NCI-H2029 (cell line): ENCODE measurements at regions not wholly inside any gene's neighbourhood (a gene's known extent, or its start where the extent isn't known, plus 50 kb on each side); places are given as distances from the start of the nearest gene placed in this dataset.

Experiments used
- DNase-seq: peaks from one replicate; lab custom pipeline; 2025; lab: John Stamatoyannopoulos, UW

DNA sequence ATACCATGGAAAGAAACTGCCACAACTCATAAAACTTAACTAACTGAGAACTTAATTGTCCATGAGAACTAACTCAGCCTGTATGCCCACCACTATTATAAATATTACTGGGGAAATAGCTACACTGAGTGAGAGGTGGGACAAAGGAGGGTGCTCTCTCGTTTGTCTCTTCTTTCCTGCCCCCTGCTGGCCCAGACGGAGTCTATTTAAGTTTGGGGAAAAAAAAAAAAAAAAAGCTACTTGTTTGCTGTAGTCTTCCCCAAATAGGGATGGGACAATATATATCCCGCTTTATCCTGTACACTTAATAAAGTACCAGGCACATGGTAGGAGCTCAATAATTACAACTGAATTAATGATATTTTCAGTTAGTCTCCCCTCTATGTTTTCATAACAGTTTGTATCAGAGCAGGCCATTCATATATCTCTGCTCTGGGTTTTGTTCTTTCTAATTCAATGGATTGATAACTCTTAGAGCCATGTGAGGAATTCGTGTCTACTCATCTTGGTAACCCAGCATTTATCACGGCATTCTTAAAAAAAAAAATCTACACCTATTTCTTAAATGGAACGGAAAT is 647.6 kb upstream of the PKDCC start:
- DNase-seq: no peak

DNA sequence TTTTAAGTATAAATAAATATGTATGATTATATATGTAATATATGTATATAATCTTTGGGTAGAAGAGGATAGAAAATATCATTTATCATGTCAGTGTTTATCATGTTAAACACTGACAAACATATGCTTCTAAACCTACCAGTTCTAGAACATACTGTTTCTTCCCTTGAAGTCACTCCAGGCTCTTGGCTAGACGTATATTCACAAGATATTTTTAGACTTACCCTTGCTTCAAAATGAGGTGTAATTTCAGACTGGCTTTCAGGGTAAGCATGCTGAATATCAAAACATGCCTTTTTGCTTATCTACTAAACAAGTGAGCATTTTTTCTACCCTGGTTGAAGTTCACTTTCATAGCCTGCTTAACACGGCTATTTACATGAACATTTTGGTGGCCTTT is 642.4 kb upstream of the PKDCC start:
- DNase-seq: no peak

DNA sequence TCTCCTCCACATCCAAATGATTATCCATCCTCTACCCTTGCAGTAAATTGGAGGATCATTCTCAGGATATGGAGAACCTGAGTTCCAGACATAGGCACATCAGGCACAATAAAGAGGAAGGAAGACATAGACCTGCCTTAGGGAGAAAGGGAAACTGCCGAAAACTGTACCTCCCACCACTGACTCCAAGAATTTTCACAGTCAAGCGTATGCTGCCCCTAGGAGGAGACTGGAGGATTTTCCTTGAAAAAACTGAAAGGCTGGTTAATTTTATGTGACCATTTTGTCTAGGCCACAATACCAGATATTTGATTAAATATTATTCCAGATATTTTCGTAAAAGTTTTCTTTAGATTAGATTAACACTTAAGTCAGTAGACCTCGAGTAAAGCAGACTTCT is 638.5 kb upstream of the PKDCC start:
- no peak for DNase-seq

- DNase-seq: no peak
These were observed 637.8 kb upstream of the PKDCC start for GRCh38 chr2:41410011-41410410.

DNA sequence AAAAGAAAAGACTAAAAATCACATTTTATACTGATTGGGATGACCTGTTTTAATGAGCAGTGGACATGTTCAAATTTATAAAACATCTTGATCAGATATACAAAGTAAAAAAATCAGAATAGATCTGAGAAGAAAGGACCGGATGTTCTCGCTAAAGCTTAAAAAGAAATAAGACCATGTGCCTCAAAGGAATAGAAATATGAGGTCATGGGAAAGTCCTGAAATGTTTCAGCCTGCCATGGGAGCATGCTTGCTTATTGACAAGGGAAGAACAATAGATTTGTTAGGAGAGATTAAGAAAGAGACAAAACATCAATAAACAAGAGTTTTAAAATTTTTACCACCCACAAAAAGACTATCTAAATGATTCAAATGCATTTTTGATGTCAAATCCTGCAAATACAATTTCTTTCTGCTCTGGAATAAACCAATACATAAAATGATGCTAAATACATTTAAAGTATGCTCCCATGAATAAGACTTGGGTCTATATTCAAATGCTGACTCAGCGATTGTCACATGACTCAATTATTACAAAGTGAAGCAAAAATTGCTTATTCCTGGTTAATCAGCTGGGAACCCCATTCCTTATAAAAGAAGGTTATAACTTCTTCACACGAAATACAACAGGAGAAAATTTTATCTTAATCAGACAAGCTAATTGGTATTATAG is 633.9 kb upstream of the PKDCC start:
- DNase-seq: no peak

GRCh38 chr2:41414486-41415230 is 633.2 kb upstream of the PKDCC start:
- DNase-seq: no peak

DNA sequence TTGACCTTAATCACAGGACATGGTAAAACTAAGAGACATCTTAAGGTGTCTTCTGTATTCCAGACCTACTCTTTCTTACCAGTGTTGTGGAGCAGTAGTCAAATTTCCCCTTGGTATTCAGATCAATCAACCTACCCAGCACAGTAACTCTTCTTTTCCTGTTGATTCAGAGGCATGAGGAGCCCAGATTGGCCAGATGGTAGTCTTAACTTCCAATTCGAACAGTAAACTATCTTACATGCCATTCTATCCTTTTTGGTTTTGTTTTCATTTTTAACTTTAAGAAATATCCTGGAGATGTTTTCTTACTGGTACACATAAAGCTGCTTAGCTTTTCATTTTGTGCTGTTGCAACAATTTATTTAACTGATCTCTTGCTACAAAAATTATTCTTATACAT is 630.3 kb upstream of the PKDCC start:
- DNase-seq: no peak

DNA sequence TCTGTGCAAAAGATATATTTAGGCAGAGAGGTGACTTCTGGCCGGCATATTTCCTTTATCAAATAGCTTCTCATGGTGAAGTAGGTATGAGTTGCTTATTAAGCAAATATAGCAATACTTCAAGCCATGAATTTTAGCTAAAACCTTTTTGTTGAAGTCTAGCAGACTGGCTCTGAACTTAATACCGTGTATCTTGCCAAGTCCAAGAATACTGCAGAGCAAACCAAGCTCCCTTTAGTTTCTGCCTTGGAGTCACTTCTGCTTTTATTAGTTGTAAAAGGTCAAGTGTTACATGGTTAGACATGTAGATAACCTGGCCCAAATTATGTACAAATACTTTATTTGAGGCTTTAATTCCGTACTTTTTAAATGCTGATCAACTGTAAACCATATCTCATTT is 627.6 kb upstream of the PKDCC start:
- DNase-seq: no peak

GRCh38 chr2:41420872-41421271 is 626.9 kb upstream of the PKDCC start:
- no peak for DNase-seq

- no peak for DNase-seq
These were observed 616.1 kb upstream of the PKDCC start for GRCh38 chr2:41431756-41432155.

DNA sequence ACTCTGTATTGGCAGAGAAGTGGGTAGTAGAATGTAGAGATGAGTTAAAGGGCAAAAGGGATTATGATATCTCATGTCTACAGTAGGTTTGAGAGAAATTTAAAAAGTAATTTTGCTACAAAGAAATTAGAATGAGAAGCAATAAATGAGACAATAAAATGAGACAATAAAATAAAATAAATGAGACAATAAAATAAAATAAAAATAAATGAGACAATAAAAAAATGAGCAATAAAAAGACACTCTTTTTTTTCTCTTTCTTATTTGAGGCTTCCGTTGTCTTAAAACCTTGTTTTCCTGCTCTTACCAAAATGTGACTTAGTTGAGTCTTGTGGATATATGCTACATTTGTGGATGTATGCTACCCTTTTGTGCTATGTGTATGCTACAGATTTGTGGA is 615.4 kb upstream of the PKDCC start:
- no peak for DNase-seq

DNA sequence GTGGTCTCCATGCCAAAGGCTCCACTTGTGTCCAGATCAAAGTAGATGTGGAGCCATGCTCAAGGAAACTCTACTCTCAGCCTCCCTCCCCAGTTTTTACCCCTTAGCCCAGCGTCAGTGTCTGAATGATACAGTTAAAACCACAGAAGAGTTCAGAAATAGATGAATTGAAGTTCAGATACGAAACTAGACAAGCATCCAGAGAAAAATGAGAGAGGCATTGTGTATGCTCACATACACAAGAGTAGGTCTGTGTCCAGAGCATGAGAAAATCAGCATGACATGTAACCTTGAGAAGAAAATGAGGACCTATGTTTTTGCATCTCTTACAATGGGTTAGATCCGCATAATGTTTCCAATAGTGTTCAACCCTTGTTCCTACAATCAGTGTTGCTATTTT is 612.8 kb upstream of the PKDCC start:
- no peak for DNase-seq

DNA sequence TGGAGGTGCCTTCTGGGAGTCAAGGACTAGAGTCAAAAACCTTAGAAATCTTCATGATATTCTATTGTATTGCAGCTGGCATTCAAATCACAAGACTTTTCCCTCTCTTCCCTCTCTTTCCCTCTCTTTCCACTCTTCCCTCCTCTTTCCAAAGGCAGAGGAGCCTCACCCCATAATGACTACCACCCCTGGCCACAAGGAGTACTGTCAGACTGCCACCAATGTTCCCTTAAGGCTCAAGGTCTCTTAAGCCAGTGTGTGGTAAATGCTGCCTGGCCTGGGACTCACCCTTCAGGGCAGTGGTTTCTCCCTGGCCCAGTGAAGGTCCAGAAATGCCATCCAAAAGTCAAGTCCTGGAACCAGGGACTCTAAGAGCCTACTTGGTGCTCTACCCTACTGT is 605.9 kb upstream of the PKDCC start:
- no peak for DNase-seq

- DNase-seq: no peak
These were observed 602.0 kb upstream of the PKDCC start for GRCh38 chr2:41445865-41446264.

DNA sequence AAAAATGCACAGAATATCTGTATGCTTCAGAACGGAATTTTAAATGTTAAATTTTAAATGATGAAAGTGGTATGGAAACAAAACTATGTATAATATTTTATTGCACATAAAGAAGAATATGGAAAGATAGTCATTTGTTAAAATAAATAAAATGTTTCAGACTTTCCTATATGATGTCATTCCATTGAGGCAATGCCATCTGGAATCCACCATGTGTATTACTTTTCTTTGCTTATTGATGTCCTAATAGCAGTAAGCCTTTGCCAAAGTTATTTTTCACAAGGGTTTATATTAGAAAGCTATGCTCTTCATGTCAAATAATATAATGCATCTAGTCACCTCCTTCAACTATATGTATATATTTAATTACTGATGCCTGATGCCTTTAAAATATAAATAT is 601.6 kb upstream of the PKDCC start:
- no peak for DNase-seq

DNA sequence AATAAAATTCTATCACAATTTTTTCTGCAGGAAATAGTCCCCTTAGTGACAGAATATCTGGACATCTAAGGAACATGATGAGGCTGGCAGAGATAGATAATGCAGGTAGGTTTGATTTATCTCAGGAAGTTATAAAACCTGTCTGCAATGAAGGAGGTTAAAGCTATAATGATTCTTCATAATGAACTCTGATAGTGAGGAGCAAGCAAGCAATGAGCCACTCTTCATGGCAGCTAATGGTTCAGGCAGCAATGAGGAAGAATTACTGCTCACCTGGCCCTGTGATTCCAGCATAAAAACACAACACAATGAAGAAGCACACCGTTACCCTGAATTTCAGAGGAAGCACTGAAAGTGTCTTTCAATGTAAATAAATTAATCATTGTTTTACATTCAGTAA is 599.6 kb upstream of the PKDCC start:
- no peak for DNase-seq

DNA sequence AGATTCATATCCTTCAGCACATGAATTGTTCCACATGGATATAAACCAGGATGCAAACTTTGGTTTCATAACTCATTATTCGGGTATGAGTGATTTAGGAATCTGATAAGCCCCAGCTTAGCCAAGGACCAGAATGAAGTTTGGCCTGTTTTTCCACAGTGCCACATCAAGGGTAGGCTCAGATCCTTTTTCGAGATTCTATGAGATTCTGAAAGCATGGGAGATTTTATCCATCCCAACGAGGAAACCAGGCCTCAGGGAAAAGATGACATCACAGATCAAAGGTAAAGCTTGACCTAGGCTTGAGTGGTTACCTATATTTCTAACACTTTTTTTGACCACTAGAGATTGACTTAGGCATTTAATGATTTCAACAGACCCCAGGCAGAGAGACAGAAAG is 590.8 kb upstream of the PKDCC start:
- DNase-seq: no peak

DNA sequence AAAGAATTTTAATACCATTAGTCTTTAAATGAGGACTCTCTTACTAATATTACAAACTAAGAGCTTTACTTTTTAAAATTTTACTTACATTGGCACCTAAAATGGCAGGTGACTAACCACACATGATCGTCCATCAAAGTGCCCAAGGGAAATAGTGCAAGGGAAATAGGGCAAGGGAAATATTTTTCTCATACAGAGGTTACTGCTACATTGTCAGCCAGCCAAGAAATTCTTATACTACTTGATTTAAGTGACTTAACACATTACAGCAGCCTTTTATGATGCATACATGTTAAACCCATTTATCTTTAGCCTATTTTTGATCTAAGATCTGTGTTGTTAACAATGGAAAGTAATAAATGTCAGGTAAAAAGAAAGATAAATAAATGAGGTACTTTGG is 587.2 kb upstream of the PKDCC start:
- DNase-seq: no peak

GRCh38 chr2:41464395-41464794 is 583.4 kb upstream of the PKDCC start:
- no peak for DNase-seq

DNA sequence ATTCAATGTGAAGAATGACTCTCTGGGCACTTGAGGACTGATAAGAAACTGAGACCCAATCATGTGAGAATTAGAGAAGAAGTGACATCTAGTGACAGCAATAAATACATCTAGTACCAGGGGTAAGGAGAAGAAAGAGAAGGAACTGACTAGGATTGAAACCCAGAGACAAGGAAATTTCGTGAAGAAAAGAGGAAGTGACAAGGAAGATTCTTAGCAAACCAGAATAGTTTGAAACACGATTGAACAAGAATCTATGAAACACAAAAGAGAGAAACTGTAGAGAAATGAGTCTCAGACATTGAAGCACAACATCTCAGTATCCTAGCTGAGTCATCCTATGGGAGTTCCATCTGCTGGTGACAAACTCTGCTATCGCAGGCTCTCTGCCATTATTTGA is 571.9 kb upstream of the PKDCC start:
- no peak for DNase-seq

- no peak for DNase-seq
These were observed 565.2 kb upstream of the PKDCC start for GRCh38 chr2:41482659-41483058.

GRCh38 chr2:41483226-41483625 is 564.6 kb upstream of the PKDCC start:
- no peak for DNase-seq

DNA sequence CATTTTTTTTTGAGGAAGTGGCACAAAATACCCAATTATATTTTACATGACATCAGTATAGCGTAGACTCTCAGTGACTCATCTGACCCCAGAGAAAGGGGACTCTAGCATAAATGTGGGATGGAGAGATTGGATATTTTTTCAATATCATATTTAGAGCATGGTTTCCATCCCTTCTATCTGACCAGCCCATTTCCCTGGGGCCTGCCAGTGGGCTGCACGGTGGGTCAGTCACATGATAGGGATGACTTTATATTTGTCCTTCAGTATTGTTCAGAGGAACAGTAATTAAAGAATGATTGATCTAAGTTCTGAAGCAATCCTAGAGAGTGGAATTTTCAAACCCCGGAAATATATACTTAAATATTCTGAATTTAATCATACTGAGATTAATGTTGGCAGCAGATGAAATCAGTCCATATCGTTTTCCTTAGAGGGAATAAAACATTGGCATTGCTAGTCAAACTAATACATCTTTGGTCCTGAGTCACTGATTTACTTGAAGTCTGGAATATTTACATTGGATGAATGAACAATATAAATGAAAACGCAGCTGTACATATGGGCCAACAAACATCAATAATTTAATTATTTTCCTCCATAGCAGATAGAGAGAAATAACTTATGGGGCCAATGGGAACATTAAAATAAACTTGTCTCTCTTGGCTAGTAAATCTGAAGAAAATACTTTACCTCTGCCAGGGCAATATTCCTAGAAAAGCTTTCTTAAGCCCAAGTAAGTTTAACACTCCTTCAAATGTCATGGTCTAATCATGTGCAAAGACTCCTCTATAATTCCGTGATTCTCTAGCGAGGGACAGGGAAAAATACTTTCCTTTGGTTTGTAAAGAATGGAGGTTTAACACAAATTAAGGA is 563.6 kb upstream of the PKDCC start:
- no peak for DNase-seq
